BJ (cell line): ENCODE measurements at regions not wholly inside any gene's neighbourhood (a gene's known extent, or its start where the extent isn't known, plus 50 kb on each side); places are given as distances from the start of the nearest gene placed in this dataset.

ENCODE experiments used
- CTCF ChIA-PET: fragments of 350-600 bp; formaldehyde crosslinking; extraction: SDS; loops from one replicate; lab custom pipeline; 2021; ENCODE audit warnings: antibody characterized with exemption, inconsistent platforms; lab: Yijun Ruan, JAX
- POLR2A ChIA-PET: fragments of 300-600 bp; sonication (Branson Sonifier 250); formaldehyde crosslinking; extraction: SDS; loops from one replicate; lab custom pipeline; 2021; ENCODE audit warnings: antibody characterized with exemption; lab: Charles Lee
- DNase-seq: peaks from one replicate; pipeline ENCODE4 v3.0.0-alpha.2; 2011; ENCODE audit warnings: low read depth
- H3K27me3 ChIP-seq: 2 replicates; pipeline ENCODE4 v1.6.0; 2011; ENCODE audit warnings: low read length; ENCODE audit not compliant: control insufficient read depth, insufficient read depth
- H3K36me3 ChIP-seq: 2 replicates; pipeline ENCODE4 v1.5.1; 2011; ENCODE audit warnings: low read length; ENCODE audit not compliant: control insufficient read depth, insufficient read depth
- H3K4me3 ChIP-seq: 2 replicates; pipeline ENCODE4 v1.5.1; 2011; ENCODE audit warnings: low read depth, mild to moderate bottlenecking, control low read depth, low read length
- CTCF ChIP-seq: IDR thresholded peaks from 2 replicates; pipeline ENCODE4 v1.5.1; 2011; ENCODE audit warnings: low read depth, mild to moderate bottlenecking, control low read depth, inconsistent platforms, low read length, moderate library complexity; ENCODE audit not compliant: insufficient read depth

- CTCF ChIA-PET = interaction anchor here (1.1 kb wide), 1 partner anchor 13 kb away, joined by 3 read pairs; no protein-coding TSS in a partner anchor
- POLR2A ChIA-PET = no interaction called here
- DNase-seq = no peak
These were observed 109.9 kb upstream of the AKIP1 start for GRCh38 chr11:8801121-8801520.

DNA sequence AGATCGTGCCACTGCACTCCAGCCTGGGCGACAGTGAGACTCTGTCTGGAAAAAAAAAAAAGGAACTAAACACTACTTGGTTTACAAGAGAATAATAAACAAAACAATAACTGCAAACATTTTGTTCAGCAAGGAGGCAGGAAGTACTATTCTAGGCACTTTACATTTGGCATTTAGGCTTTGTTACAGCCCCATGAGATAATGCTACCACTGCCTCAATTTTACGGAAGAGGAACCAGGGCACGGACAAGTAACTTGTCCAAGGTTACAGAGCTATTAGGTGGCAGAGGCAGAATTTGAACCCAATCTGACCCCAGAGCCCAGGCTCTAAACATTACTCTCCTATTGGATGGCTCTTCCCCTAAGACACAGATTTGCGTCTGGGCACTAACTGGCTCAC, 108.7 kb upstream of the AKIP1 start:
- POLR2A ChIA-PET = interaction anchor here (0.6 kb wide), 1 partner anchor 13 kb away, joined by 4 read pairs; no protein-coding TSS in a partner anchor
- Histone ChIP-seq H3K27me3 (no peaks in the 10 kb centered on the region), H3K4me3 (no peak overlapping the region), H3K36me3 (peaks cover 16% of the 10 kb centered on the region)
- DNase-seq = no peak
- TF ChIP-seq CTCF = no peak
- CTCF ChIA-PET = interaction anchor here (1.3 kb wide), 1 partner anchor 34 kb away, joined by 3 read pairs; no protein-coding TSS in a partner anchor

More at GRCh38 chr11:8801121-8801520, 109.9 kb upstream of the AKIP1 start:
- peaks cover 16% of the 10 kb centered on the region for H3K36me3 ChIP-seq
- H3K27me3 ChIP-seq = no peaks in the 10 kb centered on the region
- no peak overlapping the region for H3K4me3 ChIP-seq
- TF ChIP-seq CTCF = no peak

- Histone ChIP-seq H3K4me3 (no peak overlapping the region), H3K36me3 (peaks cover 14% of the 10 kb centered on the region), H3K27me3 (no peaks in the 10 kb centered on the region)
- TF ChIP-seq CTCF = no peak
- DNase-seq = no peak
- CTCF ChIA-PET = interaction anchor here (0.6 to 1.3 kb wide), 3 partner anchors 12 to 31 kb away, joined by 3 read pairs; no protein-coding TSS in a partner anchor
- POLR2A ChIA-PET = no interaction called here
These were observed 107.0 kb upstream of the AKIP1 start for GRCh38 chr11:8803973-8804372.

GRCh38 chr11:8805296-8805695, 105.7 kb upstream of the AKIP1 start:
- CTCF ChIA-PET = interaction anchor here (0.7 to 1.4 kb wide), 2 partner anchors 19 to 585 kb away, joined by 3 read pairs; no protein-coding TSS in a partner anchor

GRCh38 chr11:8806974-8807373, 104.0 kb upstream of the AKIP1 start:
- Histone ChIP-seq H3K36me3 (peaks cover 10% of the 10 kb centered on the region), H3K27me3 (no peaks in the 10 kb centered on the region), H3K4me3 (peak overlapping the region; percentile 55; the same call in 1 of the 2 replicates)
- ChIA-PET CTCF (interaction anchor here (1.1 to 1.5 kb wide), 3 partner anchors 10 to 118 kb away, joined by 3 to 4 read pairs (median 4); no protein-coding TSS in a partner anchor), POLR2A (no interaction called here)
- DNase-seq = no peak
- no peak for TF ChIP-seq CTCF

More at GRCh38 chr11:8805296-8805695, 105.7 kb upstream of the AKIP1 start:
- no peak for DNase-seq
- no peaks in the 10 kb centered on the region for H3K27me3 ChIP-seq
- TF ChIP-seq CTCF = no peak
- POLR2A ChIA-PET = no interaction called here
- peaks cover 10% of the 10 kb centered on the region for H3K36me3 ChIP-seq
- H3K4me3 ChIP-seq = no peak overlapping the region
